T-cell (primary cell): ENCODE measurements at regions not wholly inside any gene's neighbourhood (a gene's known extent, or its start where the extent isn't known, plus 50 kb on each side); places are given as distances from the start of the nearest gene placed in this dataset.

ENCODE experiments used
- ATAC-seq, 4 experiments: fragments of 200-7000 bp in 3 of 4; fragments of 150-1000 bp in 1 of 4; cut with Tn5 transposase; replicated peaks in 1 of 4; 1 replicate in 3 of 4; 2 replicates in 1 of 4; pipeline ENCODE4 v1.10.0; 2021; ENCODE audit warnings: moderate library complexity in 3 of 4, mild to moderate bottlenecking in 2 of 4, moderate number of reproducible peaks in 1 of 4
- CTCF ChIA-PET, 2 donors: fragments of 300-600 bp; sonication (Branson Sonifier 250); formaldehyde crosslinking; loops; one replicate each; lab custom pipeline; 2022; ENCODE audit warnings: antibody characterized with exemption in 2 of 2; lab: Charles Lee
- POLR2A ChIA-PET, 2 donors: fragments of 300-600 bp; sonication (Branson Sonifier 250); formaldehyde crosslinking; loops; one replicate each; lab custom pipeline; 2022; ENCODE audit warnings: antibody characterized with exemption in 2 of 2; lab: Charles Lee
- DNase-seq, 35 experiments: peaks; one replicate each; pipeline versions ENCODE4 v3.0.0 to v3.0.0-alpha.2; 2013 to 2023
- H3K27ac ChIP-seq: one replicate; pipeline ENCODE4 v1.5.1; 2013; ENCODE audit warnings: low read length
- H3K27me3 ChIP-seq, 2 experiments: replicated peaks in 1 of 2; 1 replicate in 1 of 2; 2 replicates in 1 of 2; pipeline versions ENCODE4 v1.6.1 to v1.7.0; 2013; ENCODE audit warnings: low read length in 1 of 2, mixed read lengths in 1 of 2; ENCODE audit not compliant: control insufficient read depth in 2 of 2, insufficient read depth in 2 of 2; ENCODE audit errors: extremely low read depth in 1 of 2
- H3K36me3 ChIP-seq, 2 donors: 1 replicate in 1 of 2; 2 replicates in 1 of 2; pipeline versions ENCODE4 v1.6.1 to v1.7.0; 2013; ENCODE audit warnings: low read length in 1 of 2; ENCODE audit not compliant: control insufficient read depth in 2 of 2, insufficient read depth in 1 of 2; ENCODE audit errors: extremely low read depth in 1 of 2
- H3K4me1 ChIP-seq, 2 experiments: 1 replicate in 1 of 2; 2 replicates in 1 of 2; pipeline versions ENCODE4 v1.6.1 to v1.7.0; 2013; ENCODE audit warnings: low read length in 2 of 2, mixed read lengths in 1 of 2; ENCODE audit not compliant: insufficient read depth in 2 of 2, control insufficient read depth in 1 of 2; ENCODE audit errors: extremely low read depth in 1 of 2
- H3K4me3 ChIP-seq, 2 donors: 1 replicate in 1 of 2; 2 replicates in 1 of 2; pipeline versions ENCODE4 v1.5.1 to v1.7.0; 2013; ENCODE audit warnings: mild to moderate bottlenecking in 2 of 2, low read length in 1 of 2, moderate library complexity in 1 of 2; ENCODE audit not compliant: control insufficient read depth in 1 of 2; ENCODE audit errors: extremely low read depth in 1 of 2
- H3K9me3 ChIP-seq: 2 replicates; pipeline ENCODE4 v1.7.0; 2013
- H3K27ac Mint-ChIP-seq, 2 donors: one replicate each; pipeline ENCODE4 v1.8.0; 2020 to 2021; ENCODE audit warnings: mild to moderate bottlenecking in 2 of 2, mixed read lengths in 2 of 2
- H3K27me3 Mint-ChIP-seq, 2 donors: one replicate each; pipeline ENCODE4 v1.8.0; 2021 to 2022; ENCODE audit warnings: mixed read lengths in 2 of 2
- H3K36me3 Mint-ChIP-seq: one replicate; pipeline ENCODE4 v1.8.0; 2021; ENCODE audit warnings: mixed read lengths
- H3K4me1 Mint-ChIP-seq, 3 donors: one replicate each; pipeline ENCODE4 v1.8.0; 2020 to 2022; ENCODE audit warnings: mixed read lengths in 3 of 3, mild to moderate bottlenecking in 1 of 3
- H3K4me3 Mint-ChIP-seq, 3 donors: one replicate each; pipeline ENCODE4 v1.8.0; 2020 to 2022; ENCODE audit warnings: mild to moderate bottlenecking in 3 of 3, mixed read lengths in 3 of 3, moderate library complexity in 3 of 3
- H3K9me3 Mint-ChIP-seq, 3 donors: one replicate each; pipeline ENCODE4 v1.8.0; 2020 to 2022; ENCODE audit warnings: mixed read lengths in 3 of 3
- WGBS: methylation state at CpG from one replicate; pipeline ENCODE4 v1.1.5; 2013; ENCODE audit warnings: missing lambda C conversion rate; ENCODE audit not compliant: insufficient coverage; 5-methylcytosine and 5-hydroxymethylcytosine counted together

DNA sequence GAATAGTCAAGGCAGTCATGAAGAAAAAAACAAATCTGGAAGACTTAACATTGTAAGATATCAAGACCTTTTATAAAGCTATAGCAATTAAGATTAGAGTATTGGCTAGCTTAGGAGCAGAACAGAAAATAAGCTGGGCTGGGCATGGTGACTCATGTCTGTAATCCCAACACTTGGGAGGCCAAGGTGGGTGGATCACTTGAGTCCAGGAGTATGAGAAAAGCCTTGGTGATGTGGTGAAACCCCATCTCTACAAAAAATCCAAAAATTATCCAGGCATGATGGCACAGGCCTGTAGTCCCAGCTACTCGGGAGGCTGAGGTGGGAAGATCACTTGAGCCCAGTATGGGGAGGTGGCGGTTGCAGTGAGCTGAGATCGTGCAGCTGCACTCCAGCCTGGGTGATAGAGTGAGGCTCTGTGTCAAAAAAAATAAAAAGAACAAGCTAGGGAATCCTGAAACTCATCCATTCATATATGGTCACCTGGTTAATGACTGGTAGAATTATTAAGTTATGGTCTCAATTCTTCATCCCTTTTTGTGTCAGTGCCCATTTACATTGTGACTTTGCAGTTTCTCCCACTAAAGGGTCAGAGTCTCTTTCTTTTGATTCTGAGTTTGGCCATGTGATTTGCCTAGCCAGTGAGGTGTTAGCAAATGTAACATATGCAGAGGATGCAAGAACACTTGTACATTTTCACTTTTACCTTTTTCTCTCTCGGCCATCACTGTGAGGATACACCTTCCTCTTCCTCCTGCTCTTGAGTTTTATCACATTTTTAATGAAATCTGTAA, 144.6 kb upstream of the SGCD start:
- H3K36me3 Mint-ChIP-seq: no peaks in the 10 kb centered on the region
- Histone ChIP-seq H3K27ac (no peak overlapping the region), H3K4me1 (no peaks in the 10 kb centered on the region), H3K9me3 (no peaks in the 10 kb centered on the region), H3K27me3 (no peaks in the 10 kb centered on the region), H3K4me3 (no peak overlapping the region), H3K36me3 (no peaks in the 10 kb centered on the region)
- H3K27ac Mint-ChIP-seq: no peak overlapping the region
- no peak for DNase-seq
- ATAC-seq: no peak
- ChIA-PET CTCF (no interaction called here), POLR2A (no interaction called here)
- no peaks in the 10 kb centered on the region for H3K9me3 Mint-ChIP-seq
- WGBS: no CpG with 5 or more reads among the region's 4 CpGs
- no peaks in the 10 kb centered on the region for H3K4me1 Mint-ChIP-seq
- H3K4me3 Mint-ChIP-seq: no peak overlapping the region
- peaks cover 0 to 3% of the 10 kb centered on the region in 2 donors for H3K27me3 Mint-ChIP-seq

DNA sequence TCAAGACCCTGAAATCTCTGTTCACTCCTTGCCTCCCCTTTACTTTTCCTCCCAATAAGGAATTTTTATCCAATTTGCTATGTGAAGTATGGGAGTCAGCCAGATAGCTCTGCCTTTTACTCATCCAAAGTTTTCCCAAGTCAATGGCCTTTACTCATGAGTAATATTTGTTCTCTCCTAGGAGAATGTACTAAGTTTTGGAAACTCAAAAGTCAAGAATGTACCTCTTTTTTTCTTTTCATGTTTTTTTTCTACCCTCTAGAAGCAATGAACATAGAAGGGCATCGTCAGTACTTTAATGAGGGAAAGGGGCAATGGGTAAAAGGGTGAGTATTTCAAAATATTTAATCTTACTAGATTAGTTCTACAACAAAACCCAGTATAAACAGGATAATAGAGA, 140.2 kb upstream of the SGCD start:
- H3K4me1 Mint-ChIP-seq: no peaks in the 10 kb centered on the region
- H3K36me3 ChIP-seq: no peaks in the 10 kb centered on the region
- H3K36me3 Mint-ChIP-seq: no peaks in the 10 kb centered on the region
- H3K9me3 ChIP-seq: no peaks in the 10 kb centered on the region
- H3K9me3 Mint-ChIP-seq: no peaks in the 10 kb centered on the region
- no CpG with 5 or more reads among the region's 1 CpG for WGBS
- ChIA-PET POLR2A (no interaction called here), CTCF (no interaction called here)
- no peak for ATAC-seq
- no peak overlapping the region for H3K4me3 ChIP-seq
- H3K27me3 ChIP-seq: no peaks in the 10 kb centered on the region
- H3K4me1 ChIP-seq: no peaks in the 10 kb centered on the region
- DNase-seq: no peak
- H3K27me3 Mint-ChIP-seq: no peaks in the 10 kb centered on the region
- no peak overlapping the region for H3K27ac Mint-ChIP-seq
- H3K4me3 Mint-ChIP-seq: no peak overlapping the region
- H3K27ac ChIP-seq: no peak overlapping the region

DNA sequence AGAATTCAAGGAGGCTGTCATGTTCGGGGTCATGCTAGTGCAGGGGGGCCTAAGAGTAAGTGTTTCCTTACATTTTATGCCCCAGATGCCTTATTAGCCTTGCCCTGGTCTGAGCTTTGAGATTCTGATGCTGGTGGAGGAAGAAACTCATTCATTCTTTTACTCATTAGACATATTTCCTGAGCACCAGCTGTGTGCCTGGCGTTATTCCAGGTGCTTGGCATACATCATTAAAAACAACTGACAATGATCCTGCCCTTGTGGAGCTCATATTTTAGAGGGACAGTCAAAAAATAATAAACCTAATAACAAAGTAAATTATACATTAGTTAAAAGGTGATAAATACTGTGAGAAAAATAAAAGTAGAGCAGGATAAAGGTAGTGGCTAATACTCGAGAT, 138.9 kb upstream of the SGCD start:
- no CpG with 5 or more reads among the region's 3 CpGs for WGBS
- H3K9me3 Mint-ChIP-seq: no peaks in the 10 kb centered on the region
- Histone ChIP-seq H3K9me3 (no peaks in the 10 kb centered on the region), H3K4me3 (no peak overlapping the region), H3K27me3 (no peaks in the 10 kb centered on the region), H3K27ac (no peak overlapping the region), H3K36me3 (no peaks in the 10 kb centered on the region), H3K4me1 (no peaks in the 10 kb centered on the region)
- H3K4me3 Mint-ChIP-seq: no peak overlapping the region
- ATAC-seq (no peak), DNase-seq (no peak)
- no peaks in the 10 kb centered on the region for H3K27me3 Mint-ChIP-seq
- no peaks in the 10 kb centered on the region for H3K36me3 Mint-ChIP-seq
- H3K4me1 Mint-ChIP-seq: no peaks in the 10 kb centered on the region
- ChIA-PET CTCF (interaction anchor here in 1 of 2 donors (0.6 kb wide), 1 partner anchor 906 kb away, joined by 5 read pairs; no protein-coding TSS in a partner anchor), POLR2A (no interaction called here)
- no peak overlapping the region for H3K27ac Mint-ChIP-seq

DNA sequence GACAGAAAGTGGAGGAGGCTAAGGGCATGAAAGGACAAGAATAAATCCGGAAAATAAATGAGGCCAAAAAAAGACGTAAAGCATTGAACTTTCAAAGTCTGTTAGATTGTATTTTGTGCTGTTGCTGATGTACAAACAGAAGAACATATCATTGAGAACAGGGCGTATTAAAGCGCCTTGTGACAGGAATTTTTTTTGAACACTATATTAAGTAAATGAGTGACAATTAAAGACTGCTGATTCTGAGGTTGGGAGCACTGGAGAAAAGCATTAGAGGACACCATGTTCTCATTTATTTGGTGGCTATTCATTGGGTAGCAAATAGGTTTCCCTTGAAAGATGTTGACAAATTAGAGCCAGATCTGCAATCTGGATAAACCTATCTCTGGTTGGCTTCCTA, 137.3 kb upstream of the SGCD start:
- Mint-ChIP-seq H3K9me3 (no peaks in the 10 kb centered on the region), H3K4me3 (no peak overlapping the region), H3K36me3 (no peaks in the 10 kb centered on the region), H3K27me3 (peaks cover 0 to 3% of the 10 kb centered on the region in 2 donors), H3K27ac (no peak overlapping the region), H3K4me1 (no peaks in the 10 kb centered on the region)
- H3K27ac ChIP-seq: no peak overlapping the region
- POLR2A ChIA-PET: no interaction called here
- no peak overlapping the region for H3K4me3 ChIP-seq
- CTCF ChIA-PET: no interaction called here
- WGBS: 94% methylated on average over 2 of the region's 4 CpGs
- no peaks in the 10 kb centered on the region for H3K27me3 ChIP-seq
- H3K9me3 ChIP-seq: no peaks in the 10 kb centered on the region
- ATAC-seq: no peak
- no peak for DNase-seq
- H3K36me3 ChIP-seq: no peaks in the 10 kb centered on the region
- H3K4me1 ChIP-seq: no peaks in the 10 kb centered on the region

DNA sequence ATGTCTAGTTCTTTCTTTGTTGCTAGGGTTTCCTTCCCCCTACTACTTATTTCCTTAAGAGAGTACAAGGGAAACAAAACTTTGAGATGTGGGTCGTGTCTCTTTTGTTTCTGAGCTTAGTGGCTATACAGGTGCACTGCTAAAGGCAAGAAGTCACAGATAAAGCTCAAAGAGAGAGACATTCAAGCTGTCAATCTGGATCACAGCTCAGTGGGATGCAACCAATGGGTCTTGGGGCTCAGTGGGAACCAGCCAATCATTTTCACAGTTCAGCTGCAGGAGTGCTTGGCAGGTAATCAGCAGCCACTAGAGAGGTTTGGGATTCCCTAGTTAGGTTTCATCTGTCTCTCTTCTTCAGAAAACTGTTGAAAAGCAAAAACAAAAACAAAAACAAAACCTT, 135.4 kb upstream of the SGCD start:
- no peak overlapping the region for H3K4me3 ChIP-seq
- no peak overlapping the region for H3K4me3 Mint-ChIP-seq
- H3K27ac Mint-ChIP-seq: no peak overlapping the region
- ATAC-seq: no peak
- no peaks in the 10 kb centered on the region for H3K9me3 Mint-ChIP-seq
- no peak overlapping the region for H3K27ac ChIP-seq
- no peak for DNase-seq
- peaks cover 0 to 3% of the 10 kb centered on the region in 2 donors for H3K27me3 Mint-ChIP-seq
- POLR2A ChIA-PET: no interaction called here
- H3K9me3 ChIP-seq: no peaks in the 10 kb centered on the region
- no peaks in the 10 kb centered on the region for H3K36me3 Mint-ChIP-seq
- no peaks in the 10 kb centered on the region for H3K4me1 ChIP-seq
- WGBS: no CpG with 5 or more reads among the region's 1 CpG
- CTCF ChIA-PET: no interaction called here
- H3K36me3 ChIP-seq: no peaks in the 10 kb centered on the region
- H3K4me1 Mint-ChIP-seq: no peaks in the 10 kb centered on the region
- no peaks in the 10 kb centered on the region for H3K27me3 ChIP-seq

DNA sequence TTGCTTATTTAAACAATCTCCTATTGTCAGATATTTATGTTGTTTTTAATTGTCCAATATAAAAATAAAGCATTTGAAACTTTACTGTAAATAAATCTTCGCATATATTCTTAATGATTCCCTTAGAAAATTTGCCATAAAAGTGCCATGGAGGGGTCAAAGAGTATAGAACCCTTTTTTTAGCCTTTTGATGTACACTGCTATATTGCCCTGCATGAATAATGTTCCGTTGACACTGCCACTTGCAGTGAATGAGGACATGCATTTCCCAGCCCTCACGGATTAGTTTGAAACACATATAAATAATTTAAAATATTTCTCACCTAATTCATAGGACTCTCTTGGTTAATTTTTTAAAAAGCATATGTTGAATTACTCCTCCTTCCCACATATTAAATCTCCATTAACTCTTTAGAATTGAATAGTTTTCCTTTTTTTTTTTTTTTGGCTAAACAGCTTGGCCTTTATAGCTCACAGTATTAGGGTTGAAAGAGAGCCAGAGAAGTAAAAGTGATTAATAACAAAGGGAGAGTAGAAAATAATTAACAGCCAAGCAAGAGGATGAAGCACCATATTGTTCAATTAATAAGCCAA, 129.8 kb upstream of the SGCD start:
- ATAC-seq (no peak), DNase-seq (no peak)
- H3K27ac ChIP-seq: no peak overlapping the region
- ChIA-PET POLR2A (no interaction called here), CTCF (no interaction called here)
- Mint-ChIP-seq H3K27ac (no peak overlapping the region), H3K36me3 (no peaks in the 10 kb centered on the region), H3K4me3 (no peak overlapping the region), H3K4me1 (no peaks in the 10 kb centered on the region), H3K9me3 (peaks cover 0 to 3% (median 0%) of the 10 kb centered on the region in 3 donors), H3K27me3 (peaks cover 2 to 3% of the 10 kb centered on the region in 2 donors)
- no peaks in the 10 kb centered on the region for H3K27me3 ChIP-seq
- H3K9me3 ChIP-seq: no peaks in the 10 kb centered on the region
- no peak overlapping the region for H3K4me3 ChIP-seq
- no peaks in the 10 kb centered on the region for H3K4me1 ChIP-seq
- no peaks in the 10 kb centered on the region for H3K36me3 ChIP-seq
- no CpG with 5 or more reads among the region's 3 CpGs for WGBS
